PC-9 (cell line): ENCODE measurements at regions not wholly inside any gene's neighbourhood (a gene's known extent, or its start where the extent isn't known, plus 50 kb on each side); places are given as distances from the start of the nearest gene placed in this dataset.

ENCODE experiments used
- CTCF ChIP-seq: fragments of 200-600 bp; sonication (generic); conservative IDR thresholded peaks from 2 replicates; pipeline ENCODE4 v1.6.1; 2017; ENCODE audit warnings: mixed run types, antibody characterized with exemption, mild to moderate bottlenecking, moderate library complexity
- EZH2 ChIP-seq: fragments of 200-600 bp; sonication (generic); IDR thresholded peaks from 2 replicates; pipeline ENCODE4 v1.8.0; 2017; ENCODE audit warnings: antibody characterized with exemption, low read depth

GRCh38 chr7:47709451-47709850, 127.5 kb upstream of the TNS3 start:
- no peak for TF ChIP-seq CTCF
- no peak for TF ChIP-seq EZH2
